Smooth muscle cell (in vitro differentiated cells): ENCODE measurements at regions not wholly inside any gene's neighbourhood (a gene's known extent, or its start where the extent isn't known, plus 50 kb on each side); places are given as distances from the start of the nearest gene placed in this dataset.

ENCODE experiments used
- DNase-seq: peaks from one replicate; lab custom pipeline; 2025; ENCODE audit not compliant: unreplicated experiment; lab: John Stamatoyannopoulos, UW
- H2AFZ ChIP-seq: fragments of 200-600 bp; sonication (generic); 2 replicates; pipeline ENCODE4 v1.6.0; 2016; ENCODE audit warnings: antibody characterized with exemption, low read depth, mild to moderate bottlenecking
- H3F3A ChIP-seq: fragments of 200-600 bp; sonication (generic); 2 replicates; pipeline ENCODE4 v1.6.0; 2017; ENCODE audit warnings: antibody characterized with exemption, low read depth
- H3K27ac ChIP-seq: fragments of 200-600 bp; sonication (generic); 2 replicates; pipeline ENCODE4 v1.5.1; 2016; ENCODE audit warnings: low read depth, mild to moderate bottlenecking
- H3K27me3 ChIP-seq: fragments of 200-600 bp; sonication (generic); 2 replicates; pipeline ENCODE4 v1.6.1; 2016; ENCODE audit warnings: low read depth, mild to moderate bottlenecking
- H3K36me3 ChIP-seq: fragments of 200-600 bp; sonication (generic); 2 replicates; pipeline ENCODE4 v1.5.1; 2016; ENCODE audit warnings: low read depth
- H3K4me1 ChIP-seq: fragments of 200-600 bp; sonication (generic); 2 replicates; pipeline ENCODE4 v1.5.1; 2016; ENCODE audit warnings: low read depth
- H3K4me2 ChIP-seq: fragments of 200-600 bp; sonication (generic); 2 replicates; pipeline ENCODE4 v1.6.0; 2016; ENCODE audit warnings: mild to moderate bottlenecking
- H3K4me3 ChIP-seq: fragments of 200-600 bp; sonication (generic); 2 replicates; pipeline ENCODE4 v1.5.1; 2016; ENCODE audit warnings: mild to moderate bottlenecking
- H3K79me2 ChIP-seq: fragments of 200-600 bp; sonication (generic); 2 replicates; pipeline ENCODE4 v1.6.0; 2016; ENCODE audit warnings: low read depth, mild to moderate bottlenecking
- H3K9ac ChIP-seq: fragments of 200-600 bp; sonication (generic); 2 replicates; pipeline ENCODE4 v1.6.0; 2016; ENCODE audit warnings: low read depth
- H3K9me3 ChIP-seq: fragments of 200-600 bp; sonication (generic); replicated peaks from 2 replicates; pipeline ENCODE4 v1.5.1; 2016; ENCODE audit warnings: low read depth
- H4K20me1 ChIP-seq: fragments of 200-600 bp; sonication (generic); 2 replicates; pipeline ENCODE4 v1.6.0; 2016; ENCODE audit warnings: low read depth
- WGBS: methylation state at CpG from one replicate; pipeline ENCODE4 v1.1.7; 2016; ENCODE audit warnings: low lambda C conversion rate; 5-methylcytosine and 5-hydroxymethylcytosine counted together
- TF ChIP-seq, protein P1 (sequence below): fragments of 200-600 bp; sonication (generic); IDR thresholded peaks from 2 replicates; pipeline ENCODE4 v1.5.1; 2017; ENCODE audit warnings: borderline replicate concordance, mild to moderate bottlenecking, antibody characterized with exemption; ENCODE audit not compliant: insufficient read depth, poor library complexity, severe bottlenecking

DNA sequence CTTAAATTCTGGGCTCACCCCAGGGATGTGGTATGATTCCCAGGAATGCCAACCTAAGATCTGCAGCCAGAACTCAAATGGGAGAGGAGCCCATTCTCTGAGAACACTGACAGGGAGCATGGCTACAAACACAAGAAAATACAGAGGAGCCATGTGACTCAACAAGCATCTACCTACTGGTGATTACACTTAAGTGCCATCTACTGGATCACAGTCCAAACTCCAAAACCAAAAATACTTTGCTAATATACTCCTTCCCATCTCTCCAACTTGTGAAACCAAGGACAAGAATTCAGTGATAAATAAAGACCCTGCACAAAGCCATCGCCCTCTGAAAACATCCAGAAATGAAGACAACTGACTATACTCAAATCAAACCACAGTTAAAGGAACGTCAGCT is 116.9 kb downstream of the NR4A2 start:
- Histone ChIP-seq H3K9me3 (no peaks in the 10 kb centered on the region), H3K27me3 (no peaks in the 10 kb centered on the region), H3K27ac (no peak overlapping the region), H4K20me1 (no peaks in the 10 kb centered on the region), H3F3A (no peaks in the 10 kb centered on the region), H2AFZ (no peak overlapping the region), H3K36me3 (no peaks in the 10 kb centered on the region), H3K9ac (no peak overlapping the region), H3K4me2 (no peak overlapping the region), H3K79me2 (no peaks in the 10 kb centered on the region), H3K4me3 (no peak overlapping the region), H3K4me1 (no peaks in the 10 kb centered on the region)
- 45% methylated on average over 2 of the region's 2 CpGs for WGBS
- DNase-seq, result no peak
- TF ChIP-seq, protein P1, sequence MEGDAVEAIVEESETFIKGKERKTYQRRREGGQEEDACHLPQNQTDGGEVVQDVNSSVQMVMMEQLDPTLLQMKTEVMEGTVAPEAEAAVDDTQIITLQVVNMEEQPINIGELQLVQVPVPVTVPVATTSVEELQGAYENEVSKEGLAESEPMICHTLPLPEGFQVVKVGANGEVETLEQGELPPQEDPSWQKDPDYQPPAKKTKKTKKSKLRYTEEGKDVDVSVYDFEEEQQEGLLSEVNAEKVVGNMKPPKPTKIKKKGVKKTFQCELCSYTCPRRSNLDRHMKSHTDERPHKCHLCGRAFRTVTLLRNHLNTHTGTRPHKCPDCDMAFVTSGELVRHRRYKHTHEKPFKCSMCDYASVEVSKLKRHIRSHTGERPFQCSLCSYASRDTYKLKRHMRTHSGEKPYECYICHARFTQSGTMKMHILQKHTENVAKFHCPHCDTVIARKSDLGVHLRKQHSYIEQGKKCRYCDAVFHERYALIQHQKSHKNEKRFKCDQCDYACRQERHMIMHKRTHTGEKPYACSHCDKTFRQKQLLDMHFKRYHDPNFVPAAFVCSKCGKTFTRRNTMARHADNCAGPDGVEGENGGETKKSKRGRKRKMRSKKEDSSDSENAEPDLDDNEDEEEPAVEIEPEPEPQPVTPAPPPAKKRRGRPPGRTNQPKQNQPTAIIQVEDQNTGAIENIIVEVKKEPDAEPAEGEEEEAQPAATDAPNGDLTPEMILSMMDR, result no peak

GRCh38 chr2:156211318-156211717 is 121.2 kb downstream of the NR4A2 start:
- Histone ChIP-seq H3K36me3 (no peaks in the 10 kb centered on the region), H3K9me3 (no peaks in the 10 kb centered on the region), H3K4me3 (no peak overlapping the region), H3F3A (no peaks in the 10 kb centered on the region), H3K79me2 (no peaks in the 10 kb centered on the region), H2AFZ (no peak overlapping the region), H3K4me2 (no peak overlapping the region), H3K27me3 (no peaks in the 10 kb centered on the region), H3K4me1 (no peaks in the 10 kb centered on the region), H3K27ac (no peak overlapping the region), H4K20me1 (no peaks in the 10 kb centered on the region), H3K9ac (no peak overlapping the region)
- no peak for DNase-seq
- TF ChIP-seq, protein P1, result no peak

DNA sequence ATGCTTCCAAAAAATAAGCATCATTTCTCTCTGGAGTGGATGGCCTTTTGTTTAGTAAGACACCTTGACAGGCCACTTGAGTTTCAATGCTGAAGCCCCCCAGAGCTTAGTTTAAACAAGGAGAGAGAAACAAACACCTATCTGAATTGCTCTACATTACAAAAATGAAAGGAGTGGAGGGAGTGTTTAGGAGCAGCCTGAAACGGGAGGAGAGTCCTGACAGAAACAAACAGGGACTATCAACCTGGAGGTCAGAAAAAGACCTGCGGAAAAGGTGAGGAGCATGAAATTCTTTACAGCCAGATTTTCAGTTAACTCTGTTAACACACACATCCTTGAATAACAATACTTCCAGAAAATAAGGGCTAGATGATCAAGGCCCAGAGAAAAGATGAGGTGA is 126.2 kb downstream of the NR4A2 start:
- Histone ChIP-seq H3K4me2 (no peak overlapping the region), H3K27ac (no peak overlapping the region), H3K36me3 (no peaks in the 10 kb centered on the region), H3K9me3 (no peaks in the 10 kb centered on the region), H3K9ac (no peak overlapping the region), H3F3A (no peaks in the 10 kb centered on the region), H2AFZ (no peak overlapping the region), H3K4me1 (no peaks in the 10 kb centered on the region), H3K79me2 (no peaks in the 10 kb centered on the region), H3K27me3 (no peaks in the 10 kb centered on the region), H4K20me1 (no peaks in the 10 kb centered on the region), H3K4me3 (no peak overlapping the region)
- DNase-seq, result no peak
- WGBS, result 78% methylated on average over 2 of the region's 2 CpGs
- TF ChIP-seq, protein P1, result no peak

- DNase-seq, result no peak
- Histone ChIP-seq H3K79me2 (no peaks in the 10 kb centered on the region), H3F3A (no peaks in the 10 kb centered on the region), H3K9ac (no peak overlapping the region), H3K36me3 (no peaks in the 10 kb centered on the region), H3K27ac (no peak overlapping the region), H3K9me3 (no peaks in the 10 kb centered on the region), H3K27me3 (no peaks in the 10 kb centered on the region), H2AFZ (no peak overlapping the region), H3K4me2 (no peak overlapping the region), H4K20me1 (no peaks in the 10 kb centered on the region), H3K4me1 (no peaks in the 10 kb centered on the region), H3K4me3 (no peak overlapping the region)
- TF ChIP-seq, protein P1, result no peak
Measured at GRCh38 chr2:156199588-156199987, 132.9 kb downstream of the NR4A2 start.
